H1 (cell line): ENCODE measurements at regions not wholly inside any gene's neighbourhood (a gene's known extent, or its start where the extent isn't known, plus 50 kb on each side); places are given as distances from the start of the nearest gene placed in this dataset.
A peak's percentile ranks its signal among the peaks of the same experiment; 100 is the strongest.

ENCODE experiments used
- CBX8 ChIP-seq: fragments of 300-800, 300-1000 bp; sonication (generic); IDR thresholded peaks from 2 replicates; pipeline ENCODE4 v1.7.1; 2016; ENCODE audit warnings: low read depth, low read length, borderline replicate concordance
- CHD1 ChIP-seq: IDR thresholded peaks from 2 replicates; pipeline ENCODE4 v1.6.1; 2012; ENCODE audit warnings: low read depth, low read length, improper control_type of control experiment
- KDM1A ChIP-seq: fragments of 200-600, 300-600 bp; sonication (generic); IDR thresholded peaks from 2 replicates; pipeline ENCODE4 v1.7.1; 2016; ENCODE audit warnings: mild to moderate bottlenecking, low read length, borderline replicate concordance
- PHF8 ChIP-seq: fragments of 200-600 bp; sonication (generic); conservative IDR thresholded peaks from 2 replicates; pipeline ENCODE4 v1.7.1; 2012; ENCODE audit warnings: low read depth, mild to moderate bottlenecking, inconsistent platforms, low read length, moderate library complexity
- RXRA ChIP-seq: IDR thresholded peaks from 2 replicates; pipeline ENCODE4 v1.6.1; 2011; ENCODE audit warnings: low read depth, mild to moderate bottlenecking, low read length, moderate library complexity; ENCODE audit not compliant: insufficient read depth
- SIN3A ChIP-seq, 2 experiments: IDR thresholded peaks in 1 of 2; conservative IDR thresholded peaks in 1 of 2; 2 replicates each; pipeline ENCODE4 v1.6.1; 2011 to 2012; ENCODE audit warnings: low read length in 2 of 2, improper control_type of control experiment in 1 of 2, low read depth in 1 of 2, mild to moderate bottlenecking in 1 of 2
- TF ChIP-seq, protein P1 (sequence below): fragments of 300-600 bp; sonication (generic); IDR thresholded peaks from 2 replicates; pipeline ENCODE4 v1.7.1; 2012; ENCODE audit warnings: low read length, moderate library complexity, mild to moderate bottlenecking, inconsistent platforms; ENCODE audit not compliant: insufficient replicate concordance
- TF ChIP-seq, protein P2 (sequence below): IDR thresholded peaks from 2 replicates; pipeline ENCODE4 v1.6.1; 2012; ENCODE audit warnings: inconsistent platforms
- TF ChIP-seq, protein P3 (sequence below): IDR thresholded peaks from 2 replicates; pipeline ENCODE4 v1.6.1; 2012; ENCODE audit warnings: low read length, inconsistent platforms

DNA sequence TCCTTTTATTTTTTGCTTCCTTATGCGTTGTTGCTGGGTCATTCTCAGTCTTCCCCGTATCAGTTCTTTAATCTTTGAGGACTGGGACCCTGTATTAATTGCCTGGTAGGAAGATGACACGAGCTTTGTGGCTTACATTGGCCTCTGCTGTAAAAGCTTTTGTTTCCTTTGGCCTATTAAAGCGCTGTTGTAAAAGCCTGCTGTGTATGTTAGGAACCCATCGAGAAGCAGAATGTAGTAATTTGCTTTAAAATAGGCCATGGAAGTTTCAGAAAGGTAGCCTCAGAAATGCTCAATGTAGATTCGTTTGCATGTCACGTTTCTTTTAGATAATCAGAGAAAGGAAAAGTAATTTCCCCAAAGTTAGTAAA, 257.5 kb upstream of the STARD13 start (continued):
- TF ChIP-seq, protein P1, sequence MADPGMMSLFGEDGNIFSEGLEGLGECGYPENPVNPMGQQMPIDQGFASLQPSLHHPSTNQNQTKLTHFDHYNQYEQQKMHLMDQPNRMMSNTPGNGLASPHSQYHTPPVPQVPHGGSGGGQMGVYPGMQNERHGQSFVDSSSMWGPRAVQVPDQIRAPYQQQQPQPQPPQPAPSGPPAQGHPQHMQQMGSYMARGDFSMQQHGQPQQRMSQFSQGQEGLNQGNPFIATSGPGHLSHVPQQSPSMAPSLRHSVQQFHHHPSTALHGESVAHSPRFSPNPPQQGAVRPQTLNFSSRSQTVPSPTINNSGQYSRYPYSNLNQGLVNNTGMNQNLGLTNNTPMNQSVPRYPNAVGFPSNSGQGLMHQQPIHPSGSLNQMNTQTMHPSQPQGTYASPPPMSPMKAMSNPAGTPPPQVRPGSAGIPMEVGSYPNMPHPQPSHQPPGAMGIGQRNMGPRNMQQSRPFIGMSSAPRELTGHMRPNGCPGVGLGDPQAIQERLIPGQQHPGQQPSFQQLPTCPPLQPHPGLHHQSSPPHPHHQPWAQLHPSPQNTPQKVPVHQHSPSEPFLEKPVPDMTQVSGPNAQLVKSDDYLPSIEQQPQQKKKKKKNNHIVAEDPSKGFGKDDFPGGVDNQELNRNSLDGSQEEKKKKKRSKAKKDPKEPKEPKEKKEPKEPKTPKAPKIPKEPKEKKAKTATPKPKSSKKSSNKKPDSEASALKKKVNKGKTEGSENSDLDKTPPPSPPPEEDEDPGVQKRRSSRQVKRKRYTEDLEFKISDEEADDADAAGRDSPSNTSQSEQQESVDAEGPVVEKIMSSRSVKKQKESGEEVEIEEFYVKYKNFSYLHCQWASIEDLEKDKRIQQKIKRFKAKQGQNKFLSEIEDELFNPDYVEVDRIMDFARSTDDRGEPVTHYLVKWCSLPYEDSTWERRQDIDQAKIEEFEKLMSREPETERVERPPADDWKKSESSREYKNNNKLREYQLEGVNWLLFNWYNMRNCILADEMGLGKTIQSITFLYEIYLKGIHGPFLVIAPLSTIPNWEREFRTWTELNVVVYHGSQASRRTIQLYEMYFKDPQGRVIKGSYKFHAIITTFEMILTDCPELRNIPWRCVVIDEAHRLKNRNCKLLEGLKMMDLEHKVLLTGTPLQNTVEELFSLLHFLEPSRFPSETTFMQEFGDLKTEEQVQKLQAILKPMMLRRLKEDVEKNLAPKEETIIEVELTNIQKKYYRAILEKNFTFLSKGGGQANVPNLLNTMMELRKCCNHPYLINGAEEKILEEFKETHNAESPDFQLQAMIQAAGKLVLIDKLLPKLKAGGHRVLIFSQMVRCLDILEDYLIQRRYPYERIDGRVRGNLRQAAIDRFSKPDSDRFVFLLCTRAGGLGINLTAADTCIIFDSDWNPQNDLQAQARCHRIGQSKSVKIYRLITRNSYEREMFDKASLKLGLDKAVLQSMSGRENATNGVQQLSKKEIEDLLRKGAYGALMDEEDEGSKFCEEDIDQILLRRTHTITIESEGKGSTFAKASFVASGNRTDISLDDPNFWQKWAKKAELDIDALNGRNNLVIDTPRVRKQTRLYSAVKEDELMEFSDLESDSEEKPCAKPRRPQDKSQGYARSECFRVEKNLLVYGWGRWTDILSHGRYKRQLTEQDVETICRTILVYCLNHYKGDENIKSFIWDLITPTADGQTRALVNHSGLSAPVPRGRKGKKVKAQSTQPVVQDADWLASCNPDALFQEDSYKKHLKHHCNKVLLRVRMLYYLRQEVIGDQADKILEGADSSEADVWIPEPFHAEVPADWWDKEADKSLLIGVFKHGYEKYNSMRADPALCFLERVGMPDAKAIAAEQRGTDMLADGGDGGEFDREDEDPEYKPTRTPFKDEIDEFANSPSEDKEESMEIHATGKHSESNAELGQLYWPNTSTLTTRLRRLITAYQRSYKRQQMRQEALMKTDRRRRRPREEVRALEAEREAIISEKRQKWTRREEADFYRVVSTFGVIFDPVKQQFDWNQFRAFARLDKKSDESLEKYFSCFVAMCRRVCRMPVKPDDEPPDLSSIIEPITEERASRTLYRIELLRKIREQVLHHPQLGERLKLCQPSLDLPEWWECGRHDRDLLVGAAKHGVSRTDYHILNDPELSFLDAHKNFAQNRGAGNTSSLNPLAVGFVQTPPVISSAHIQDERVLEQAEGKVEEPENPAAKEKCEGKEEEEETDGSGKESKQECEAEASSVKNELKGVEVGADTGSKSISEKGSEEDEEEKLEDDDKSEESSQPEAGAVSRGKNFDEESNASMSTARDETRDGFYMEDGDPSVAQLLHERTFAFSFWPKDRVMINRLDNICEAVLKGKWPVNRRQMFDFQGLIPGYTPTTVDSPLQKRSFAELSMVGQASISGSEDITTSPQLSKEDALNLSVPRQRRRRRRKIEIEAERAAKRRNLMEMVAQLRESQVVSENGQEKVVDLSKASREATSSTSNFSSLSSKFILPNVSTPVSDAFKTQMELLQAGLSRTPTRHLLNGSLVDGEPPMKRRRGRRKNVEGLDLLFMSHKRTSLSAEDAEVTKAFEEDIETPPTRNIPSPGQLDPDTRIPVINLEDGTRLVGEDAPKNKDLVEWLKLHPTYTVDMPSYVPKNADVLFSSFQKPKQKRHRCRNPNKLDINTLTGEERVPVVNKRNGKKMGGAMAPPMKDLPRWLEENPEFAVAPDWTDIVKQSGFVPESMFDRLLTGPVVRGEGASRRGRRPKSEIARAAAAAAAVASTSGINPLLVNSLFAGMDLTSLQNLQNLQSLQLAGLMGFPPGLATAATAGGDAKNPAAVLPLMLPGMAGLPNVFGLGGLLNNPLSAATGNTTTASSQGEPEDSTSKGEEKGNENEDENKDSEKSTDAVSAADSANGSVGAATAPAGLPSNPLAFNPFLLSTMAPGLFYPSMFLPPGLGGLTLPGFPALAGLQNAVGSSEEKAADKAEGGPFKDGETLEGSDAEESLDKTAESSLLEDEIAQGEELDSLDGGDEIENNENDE: peak; percentile 79
- TF ChIP-seq SIN3A (conservative IDR thresholded peaks at IDR 0.05 in 1 of 2, IDR thresholded peaks at IDR 0.05 in 1 of 2; ENCODE audit: low read depth in 1 of 2, low read length in 2 of 2) (0 out of 4 replicates have a peak, but pooled peaks of 1 of the 2 experiments have one; percentile 3), PHF8 (peak; percentile 49; the same call in 1 of the 2 replicates), RXRA (no peak), CBX8 (no peak), KDM1A (no peak), CHD1 (peak; percentile 14; the same call in 1 of the 2 replicates)
- TF ChIP-seq, protein P2, sequence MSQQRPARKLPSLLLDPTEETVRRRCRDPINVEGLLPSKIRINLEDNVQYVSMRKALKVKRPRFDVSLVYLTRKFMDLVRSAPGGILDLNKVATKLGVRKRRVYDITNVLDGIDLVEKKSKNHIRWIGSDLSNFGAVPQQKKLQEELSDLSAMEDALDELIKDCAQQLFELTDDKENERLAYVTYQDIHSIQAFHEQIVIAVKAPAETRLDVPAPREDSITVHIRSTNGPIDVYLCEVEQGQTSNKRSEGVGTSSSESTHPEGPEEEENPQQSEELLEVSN: no peak
- TF ChIP-seq, protein P3, sequence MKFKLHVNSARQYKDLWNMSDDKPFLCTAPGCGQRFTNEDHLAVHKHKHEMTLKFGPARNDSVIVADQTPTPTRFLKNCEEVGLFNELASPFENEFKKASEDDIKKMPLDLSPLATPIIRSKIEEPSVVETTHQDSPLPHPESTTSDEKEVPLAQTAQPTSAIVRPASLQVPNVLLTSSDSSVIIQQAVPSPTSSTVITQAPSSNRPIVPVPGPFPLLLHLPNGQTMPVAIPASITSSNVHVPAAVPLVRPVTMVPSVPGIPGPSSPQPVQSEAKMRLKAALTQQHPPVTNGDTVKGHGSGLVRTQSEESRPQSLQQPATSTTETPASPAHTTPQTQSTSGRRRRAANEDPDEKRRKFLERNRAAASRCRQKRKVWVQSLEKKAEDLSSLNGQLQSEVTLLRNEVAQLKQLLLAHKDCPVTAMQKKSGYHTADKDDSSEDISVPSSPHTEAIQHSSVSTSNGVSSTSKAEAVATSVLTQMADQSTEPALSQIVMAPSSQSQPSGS: no peak
